K562 (cell line): ENCODE measurements at regions not wholly inside any gene's neighbourhood (a gene's known extent, or its start where the extent isn't known, plus 50 kb on each side); places are given as distances from the start of the nearest gene placed in this dataset.

Experiments used
- ATAC-seq: fragments of 200-7000 bp; cut with Tn5 transposase; 3 replicates; pipeline ENCODE4 v1.9.1; 2020; ENCODE audit warnings: moderate library complexity
- BruUV-seq: library from RNA; stranded (reverse); fragments of 400-500 nt; replicated peaks from 2 replicates; lab custom pipeline; 2021; lab: Mats Ljungman, UMichigan
- CTCF ChIA-PET: fragments of 300-600 bp; formaldehyde crosslinking; extraction: SDS; loops from one replicate; lab custom pipeline; 2021; ENCODE audit warnings: low intra/inter-chr PET ratio; lab: Yijun Ruan, JAX
- POLR2A ChIA-PET: fragments of 300-600, 350-650 bp; sonication (Branson Sonifier 250); formaldehyde crosslinking; extraction: SDS; loops from one replicate; lab custom pipeline; 2021; ENCODE audit warnings: antibody characterized with exemption, inconsistent platforms; lab: Yijun Ruan, JAX
- DNase-seq, 4 experiments: peaks; one replicate each; pipeline versions ENCODE4 v3.0.0 to v3.0.0-alpha.2; 2011 to 2018; ENCODE audit warnings: low spot score in 3 of 4, mixed read lengths in 3 of 4; ENCODE audit errors: extremely low read depth in 1 of 4
- FAIRE-seq: peaks from 2 replicates; lab custom pipeline; 2011; peaks lifted over from hg19 to GRCh38; lab: Jason Lieb, UNC
- H2AFZ ChIP-seq: 2 replicates; pipeline ENCODE4 v1.6.0; 2011; ENCODE audit warnings: low read depth, low read length, control low read depth, inconsistent platforms
- H3K27ac ChIP-seq: fragments of 200-600 bp; 3 replicates; pipeline ENCODE4 v1.8.0; 2011; ENCODE audit warnings: low read depth, mild to moderate bottlenecking, control low read depth, inconsistent platforms, low read length, moderate library complexity, mixed read lengths; ENCODE audit errors: extremely low read depth
- H3K27me3 ChIP-seq, 2 experiments: fragments of 300-600 bp in 1 of 2; 2 replicates in 1 of 2; 3 replicates in 1 of 2; pipeline versions ENCODE4 v1.6.0 to v1.8.0; 2011; ENCODE audit warnings: inconsistent platforms in 2 of 2, low read length in 2 of 2, mild to moderate bottlenecking in 1 of 2, mixed read lengths in 1 of 2, moderate library complexity in 1 of 2; ENCODE audit not compliant: control insufficient read depth in 2 of 2, insufficient read depth in 2 of 2
- H3K36me3 ChIP-seq: fragments of 300-600 bp; 3 replicates; pipeline ENCODE4 v1.8.0; 2011; ENCODE audit warnings: mild to moderate bottlenecking, low read length, inconsistent platforms; ENCODE audit not compliant: control insufficient read depth, insufficient read depth
- H3K4me1 ChIP-seq, 2 experiments: fragments of 200-600 bp in 1 of 2; replicated peaks in 1 of 2; 2 replicates in 1 of 2; 3 replicates in 1 of 2; pipeline versions ENCODE4 v1.5.1 to v1.8.0; 2011; ENCODE audit warnings: inconsistent platforms in 2 of 2, low read length in 2 of 2, mild to moderate bottlenecking in 1 of 2, mixed read lengths in 1 of 2, moderate library complexity in 1 of 2; ENCODE audit not compliant: control insufficient read depth in 2 of 2, insufficient read depth in 2 of 2
- H3K4me2 ChIP-seq: 2 replicates; pipeline ENCODE4 v1.6.1; 2011; ENCODE audit warnings: low read length, control low read depth, inconsistent platforms, mixed read lengths; ENCODE audit not compliant: insufficient read depth
- H3K4me3 ChIP-seq: fragments of 200-600 bp; sonication (generic), shearing (Covaris generic); 2 replicates; pipeline ENCODE4 v1.5.1; 2016; ENCODE audit warnings: control low read depth, inconsistent platforms
- H3K79me2 ChIP-seq: fragments of 200-600 bp; 3 replicates; pipeline ENCODE4 v1.8.0; 2011; ENCODE audit warnings: low read length, inconsistent platforms; ENCODE audit not compliant: control insufficient read depth, insufficient read depth
- H3K9ac ChIP-seq, 2 experiments: 2 replicates each; pipeline versions ENCODE4 v1.6.0 to v1.6.1; 2011; ENCODE audit warnings: low read depth in 2 of 2, low read length in 2 of 2, control low read depth in 1 of 2, inconsistent platforms in 1 of 2, mild to moderate bottlenecking in 1 of 2, mixed read lengths in 1 of 2; ENCODE audit not compliant: insufficient read depth in 1 of 2
- H3K9me1 ChIP-seq: one replicate; pipeline ENCODE4 v1.6.0; 2011; ENCODE audit warnings: inconsistent platforms, mild to moderate bottlenecking, low read length, moderate library complexity; ENCODE audit not compliant: control insufficient read depth, insufficient read depth
- H3K9me3 ChIP-seq: replicated peaks from 2 replicates; pipeline ENCODE4 v1.5.1; 2011; ENCODE audit warnings: low read depth, low read length, inconsistent platforms; ENCODE audit not compliant: control insufficient read depth, insufficient read depth
- H4K20me1 ChIP-seq: replicated peaks from 2 replicates; pipeline ENCODE4 v1.6.1; 2011; ENCODE audit warnings: low read length, inconsistent platforms, mixed read lengths; ENCODE audit not compliant: control insufficient read depth, insufficient read depth
- BACH1 ChIP-seq: fragments of 200-800 bp; sonication (Bioruptor generic); IDR thresholded peaks from 2 replicates; pipeline ENCODE4 v1.6.1; 2016; ENCODE audit warnings: missing genetic modification characterization, missing compliant biosample characterization
- COPS2 ChIP-seq: fragments of 450-650 bp; conservative IDR thresholded peaks from 2 replicates; pipeline ENCODE4 v1.6.1; 2016; ENCODE audit warnings: mild to moderate bottlenecking, moderate library complexity
- HINFP ChIP-seq: fragments of 450-650 bp; conservative IDR thresholded peaks from 2 replicates; pipeline ENCODE4 v1.6.1; 2016; ENCODE audit warnings: missing genetic modification characterization, low read depth, mild to moderate bottlenecking, control low read depth, missing compliant biosample characterization
- HMG20B ChIP-seq: fragments of 250-450 bp; sonication (Bioruptor Pico); IDR thresholded peaks from 2 replicates; pipeline ENCODE4 v1.5.0; 2021; ENCODE audit warnings: mild to moderate bottlenecking
- MXI1 ChIP-seq: IDR thresholded peaks from 2 replicates; pipeline ENCODE4 v1.6.1; 2011; ENCODE audit warnings: low read depth, mild to moderate bottlenecking, improper control_type of control experiment, low read length
- PRDM10 ChIP-seq: fragments of 450-650 bp; IDR thresholded peaks from 2 replicates; pipeline ENCODE4 v1.6.1; 2018; ENCODE audit not compliant: partially characterized antibody
- TFAM ChIP-seq: fragments of 250-450 bp; sonication (Bioruptor Pico); conservative IDR thresholded peaks from 2 replicates; pipeline ENCODE4 v1.5.0; 2021; ENCODE audit warnings: mild to moderate bottlenecking, moderate library complexity
- ZBTB1 ChIP-seq: sonication (generic); formaldehyde crosslinking; IDR thresholded peaks from 2 replicates; pipeline ENCODE4 v1.8.1; 2023; ENCODE audit warnings: missing genetic modification reagents, low read depth, mild to moderate bottlenecking, borderline replicate concordance
- ZNF165 ChIP-seq: fragments of 250-450 bp; sonication (Bioruptor Pico); IDR thresholded peaks from 2 replicates; pipeline ENCODE4 v1.4.0; 2020; ENCODE audit warnings: borderline replicate concordance
- ZNF79 ChIP-seq: fragments of 250-450 bp; sonication (Bioruptor Pico); IDR thresholded peaks from 2 replicates; pipeline ENCODE4 v1.4.0; 2020; ENCODE audit warnings: low read depth, mild to moderate bottlenecking, moderate library complexity
- WGBS: fragments of 100-300 bp; shearing (Covaris generic); methylation state at CpG from one replicate; pipeline ENCODE4 v1.1.6; 2016; ENCODE audit warnings: low coverage, mixed read lengths; ENCODE audit not compliant: insufficient coverage; ENCODE audit errors: missing lambda C conversion rate; 5-methylcytosine and 5-hydroxymethylcytosine counted together
- in situ Hi-C: fragments of 300-500 bp; cut with MboI; formaldehyde crosslinking; loops from 4 replicates; pipeline ENCODE4 v1.15.0; 2018; ENCODE audit warnings: inconsistent platforms, mixed read lengths
- intact Hi-C: fragments of 100-400 bp; cut with micrococcal nuclease; formaldehyde crosslinking; loops from 2 replicates; pipeline ENCODE4 v1.14.2; 2022

- H3K27me3 ChIP-seq: no peaks in the 10 kb centered on the region
- H3K27ac ChIP-seq: no peak overlapping the region
- H4K20me1 ChIP-seq: no peaks in the 10 kb centered on the region
- H3K9ac ChIP-seq: no peak overlapping the region
- no peaks in the 10 kb centered on the region for H3K9me1 ChIP-seq
- no peaks in the 10 kb centered on the region for H3K4me1 ChIP-seq
- 3% methylated on average over 7 of the region's 7 CpGs for WGBS
- CTCF ChIA-PET: no interaction called here
- H3K79me2 ChIP-seq: no peaks in the 10 kb centered on the region
- no peaks in the 10 kb centered on the region for H3K9me3 ChIP-seq
- no peak overlapping the region for H3K4me2 ChIP-seq
- no TSS peak for BruUV-seq
- in situ Hi-C loops (no loop called here), intact Hi-C loops (no loop called here)
- H2AFZ ChIP-seq: no peak overlapping the region
- no peak overlapping the region for H3K4me3 ChIP-seq
- ATAC-seq (no peak), FAIRE-seq (no peak), DNase-seq (no peak)
- H3K36me3 ChIP-seq: no peaks in the 10 kb centered on the region
- POLR2A ChIA-PET: no interaction called here
- TF ChIP-seq ZNF165 (CRISPR knock-in tag) (no peak), HMG20B (CRISPR knock-in tag) (no peak), TFAM (CRISPR knock-in tag) (no peak), ZBTB1 (CRISPR knock-in tag) (no peak), PRDM10 (no peak), HINFP (tag) (no peak), BACH1 (tag) (no peak), MXI1 (no peak), ZNF79 (no peak), COPS2 (no peak)
Observed at GRCh38 chr4:136706942-136707341, 825.4 kb downstream of the PCDH18 start.
